Mesodermal cell (in vitro differentiated cells): ENCODE measurements at regions not wholly inside any gene's neighbourhood (a gene's known extent, or its start where the extent isn't known, plus 50 kb on each side); places are given as distances from the start of the nearest gene placed in this dataset.

Experiments
- H3K27ac ChIP-seq: 2 replicates; pipeline ENCODE4 v1.7.0; 2013; ENCODE audit warnings: mild to moderate bottlenecking, low read depth, low read length, moderate library complexity; ENCODE audit not compliant: severe bottlenecking
- H3K36me3 ChIP-seq: 2 replicates; pipeline ENCODE4 v1.7.1; 2013; ENCODE audit warnings: mild to moderate bottlenecking, low read length, moderate library complexity; ENCODE audit not compliant: control insufficient read depth, insufficient read depth
- H3K4me1 ChIP-seq: one replicate; pipeline ENCODE4 v1.7.1; 2013; ENCODE audit warnings: mild to moderate bottlenecking, low read length; ENCODE audit not compliant: insufficient read depth, control insufficient read depth, poor library complexity, severe bottlenecking
- H3K4me3 ChIP-seq: 2 replicates; pipeline ENCODE4 v1.7.0; 2013; ENCODE audit warnings: low read length, control low read depth, mild to moderate bottlenecking; ENCODE audit not compliant: insufficient read depth, poor library complexity, severe bottlenecking; ENCODE audit errors: extremely low read depth
- H3K9me3 ChIP-seq: 2 replicates; pipeline ENCODE4 v1.7.1; 2013; ENCODE audit warnings: mild to moderate bottlenecking, low read length, moderate library complexity; ENCODE audit not compliant: control insufficient read depth
- WGBS, 2 experiments: methylation state at CpG; one replicate each; pipeline ENCODE4 v1.1.5; 2013; ENCODE audit warnings: missing lambda C conversion rate in 2 of 2; ENCODE audit not compliant: insufficient coverage in 2 of 2; 5-methylcytosine and 5-hydroxymethylcytosine counted together

DNA sequence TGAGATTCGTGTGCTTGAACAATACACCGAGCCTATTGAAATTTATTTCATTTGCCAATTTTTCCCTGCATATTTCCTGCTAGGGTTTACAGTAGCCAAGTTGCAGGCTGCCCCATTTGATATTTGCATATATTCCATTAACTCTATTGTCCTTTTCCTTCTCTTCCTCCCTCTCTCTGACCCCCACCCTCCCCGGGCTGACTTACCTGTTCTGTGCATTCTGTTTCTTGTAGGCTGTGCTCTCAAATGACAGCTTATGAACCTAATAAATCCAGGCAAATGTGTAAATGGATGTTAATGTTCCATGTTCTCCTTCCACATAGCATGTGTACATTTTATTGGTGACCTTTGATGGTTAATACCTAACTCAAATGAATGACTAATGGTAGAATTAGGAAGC lies 1169.2 kb upstream of the WWC1 start:
- Histone ChIP-seq H3K4me3 (no peak overlapping the region), H3K27ac (no peak overlapping the region), H3K4me1 (no peaks in the 10 kb centered on the region), H3K9me3 (no peaks in the 10 kb centered on the region), H3K36me3 (no peaks in the 10 kb centered on the region)
- WGBS, 2 experiments, result 76 to 87% methylated on average over 2 of the region's 3 CpGs

GRCh38 chr5:167123126-167123525 lies 1168.3 kb upstream of the WWC1 start:
- no peaks in the 10 kb centered on the region for H3K36me3 ChIP-seq
- H3K4me1 ChIP-seq, result no peaks in the 10 kb centered on the region
- no peak overlapping the region for H3K4me3 ChIP-seq
- no peaks in the 10 kb centered on the region for H3K9me3 ChIP-seq
- 93 to 97% methylated on average over 4 to 5 of the region's 7 CpGs for WGBS, 2 experiments
- no peak overlapping the region for H3K27ac ChIP-seq

- no peaks in the 10 kb centered on the region for H3K4me1 ChIP-seq
- no peak overlapping the region for H3K4me3 ChIP-seq
- H3K36me3 ChIP-seq, result no peaks in the 10 kb centered on the region
- 67 to 90% methylated on average over 1 to 2 of the region's 3 CpGs for WGBS, 2 experiments
- no peaks in the 10 kb centered on the region for H3K9me3 ChIP-seq
- no peak overlapping the region for H3K27ac ChIP-seq
Measured at GRCh38 chr5:167128581-167128980, 1162.9 kb upstream of the WWC1 start.

- Histone ChIP-seq H3K36me3 (no peaks in the 10 kb centered on the region), H3K9me3 (no peaks in the 10 kb centered on the region), H3K27ac (no peak overlapping the region), H3K4me1 (no peaks in the 10 kb centered on the region), H3K4me3 (no peak overlapping the region)
- 78 to 90% methylated on average over 4 to 5 of the region's 8 CpGs for WGBS, 2 experiments
Measured at GRCh38 chr5:167140548-167141291, 1150.7 kb upstream of the WWC1 start.

DNA sequence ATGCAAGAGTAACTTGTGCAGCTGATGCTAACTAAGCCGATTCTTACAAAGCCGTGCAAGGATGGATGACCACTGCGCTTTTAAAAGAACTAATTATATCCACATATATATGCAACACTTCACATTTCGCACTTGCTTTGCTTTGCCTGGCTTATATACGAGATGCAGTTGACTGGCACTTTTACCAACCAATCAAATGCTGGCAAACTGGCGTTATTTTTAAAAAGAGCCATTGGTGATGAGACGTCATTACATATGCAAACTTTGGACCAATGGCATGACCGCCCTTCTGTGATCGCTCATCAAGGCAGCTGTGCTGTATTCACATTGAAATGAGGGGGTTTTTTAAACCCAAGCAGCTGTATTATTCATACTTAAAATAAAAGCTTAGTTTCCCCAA lies 1147.7 kb upstream of the WWC1 start:
- Histone ChIP-seq H3K27ac (no peak overlapping the region), H3K4me3 (no peak overlapping the region), H3K36me3 (no peaks in the 10 kb centered on the region), H3K4me1 (no peaks in the 10 kb centered on the region), H3K9me3 (no peaks in the 10 kb centered on the region)
- WGBS, 2 experiments, result 86 to 93% methylated on average over 7 to 8 of the region's 9 CpGs

DNA sequence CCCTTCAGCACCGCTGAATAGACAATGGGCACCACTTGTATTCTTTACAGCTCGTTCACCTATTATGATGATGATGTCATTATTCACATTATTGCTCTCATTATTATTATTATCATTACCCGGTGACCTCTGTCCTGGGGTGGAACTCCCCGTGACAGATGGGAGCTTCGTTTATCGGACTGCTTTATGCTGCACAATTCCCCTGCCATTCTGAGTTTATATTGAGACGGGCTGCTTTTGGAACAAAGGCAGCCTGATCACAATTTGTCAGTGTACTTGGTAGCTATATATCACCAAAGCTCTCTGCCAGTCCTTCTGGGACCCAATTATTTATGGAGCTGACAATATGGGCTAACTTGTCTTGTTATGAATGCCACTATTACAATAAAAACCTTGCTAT lies 1145.6 kb upstream of the WWC1 start:
- Histone ChIP-seq H3K9me3 (no peaks in the 10 kb centered on the region), H3K36me3 (no peaks in the 10 kb centered on the region), H3K4me1 (no peaks in the 10 kb centered on the region), H3K27ac (no peak overlapping the region), H3K4me3 (no peak overlapping the region)
- 100% methylated on average over 3 of the region's 7 CpGs for WGBS, 2 experiments

DNA sequence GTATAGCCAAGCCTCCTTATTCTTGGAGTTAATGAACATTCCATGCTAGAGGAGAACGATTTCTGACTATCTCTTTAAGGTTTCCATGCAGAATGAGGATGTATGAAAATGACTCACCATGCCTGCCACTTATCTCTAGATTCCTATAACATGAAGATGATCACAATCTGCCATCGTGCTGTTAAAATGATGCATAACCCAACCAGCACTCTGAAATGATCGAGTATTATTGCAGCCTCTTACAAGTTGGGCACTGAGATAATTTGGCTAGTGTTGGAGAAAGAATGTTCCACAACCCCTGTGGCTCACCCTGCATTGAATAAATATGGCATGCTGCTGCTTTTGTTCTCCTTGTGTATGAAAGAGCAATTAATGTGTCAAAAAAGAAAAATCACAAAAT lies 1143.6 kb upstream of the WWC1 start:
- Histone ChIP-seq H3K4me1 (no peaks in the 10 kb centered on the region), H3K27ac (no peak overlapping the region), H3K4me3 (no peak overlapping the region), H3K36me3 (no peaks in the 10 kb centered on the region), H3K9me3 (no peaks in the 10 kb centered on the region)
- 80% methylated on average over 2 of the region's 3 CpGs; no CpG with 5 or more reads in 1 of the 2 experiments for WGBS, 2 experiments

DNA sequence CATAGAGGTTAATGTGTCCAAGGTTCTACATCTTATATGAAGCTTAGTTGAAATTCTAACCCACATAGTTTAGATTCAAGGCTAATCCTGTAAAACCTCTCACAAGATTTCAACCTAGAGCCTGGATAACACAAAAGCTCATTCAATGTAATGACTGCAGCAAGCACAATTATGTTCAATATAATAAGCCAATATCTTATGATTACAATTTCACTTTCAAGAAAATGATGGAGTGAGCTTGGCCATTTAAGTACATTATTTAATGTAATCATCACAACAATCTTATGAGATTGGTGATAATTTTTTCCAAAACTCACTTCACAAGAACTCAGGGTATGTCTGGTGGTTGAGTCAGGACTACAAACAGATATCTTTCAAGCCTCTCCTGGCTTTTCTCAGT lies 1140.8 kb upstream of the WWC1 start:
- H3K9me3 ChIP-seq, result no peaks in the 10 kb centered on the region
- H3K27ac ChIP-seq, result no peak overlapping the region
- no peaks in the 10 kb centered on the region for H3K36me3 ChIP-seq
- no peaks in the 10 kb centered on the region for H3K4me1 ChIP-seq
- no peak overlapping the region for H3K4me3 ChIP-seq

DNA sequence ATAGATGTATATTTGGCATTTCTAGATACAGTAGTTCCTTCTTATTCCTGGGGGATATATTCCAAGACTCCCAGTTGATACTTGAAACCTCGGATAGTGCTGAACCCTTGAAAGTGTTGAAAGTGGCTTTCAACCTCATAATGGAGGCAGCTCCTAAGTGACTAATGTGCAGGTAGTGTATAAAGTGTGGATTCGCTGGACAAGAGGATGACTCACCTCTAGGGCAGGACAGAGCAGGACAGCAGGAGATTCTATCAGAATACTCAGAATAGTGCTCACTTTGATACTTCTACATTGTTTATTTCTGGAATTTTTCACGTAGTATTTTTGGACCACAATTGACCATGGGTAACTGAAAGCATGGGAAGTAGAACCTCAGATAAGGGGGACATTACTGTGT lies 1138.9 kb upstream of the WWC1 start:
- Histone ChIP-seq H3K4me1 (no peaks in the 10 kb centered on the region), H3K36me3 (no peaks in the 10 kb centered on the region), H3K4me3 (no peak overlapping the region), H3K27ac (no peak overlapping the region), H3K9me3 (no peaks in the 10 kb centered on the region)
- 81 to 83% methylated on average over 1 to 3 of the region's 3 CpGs for WGBS, 2 experiments

DNA sequence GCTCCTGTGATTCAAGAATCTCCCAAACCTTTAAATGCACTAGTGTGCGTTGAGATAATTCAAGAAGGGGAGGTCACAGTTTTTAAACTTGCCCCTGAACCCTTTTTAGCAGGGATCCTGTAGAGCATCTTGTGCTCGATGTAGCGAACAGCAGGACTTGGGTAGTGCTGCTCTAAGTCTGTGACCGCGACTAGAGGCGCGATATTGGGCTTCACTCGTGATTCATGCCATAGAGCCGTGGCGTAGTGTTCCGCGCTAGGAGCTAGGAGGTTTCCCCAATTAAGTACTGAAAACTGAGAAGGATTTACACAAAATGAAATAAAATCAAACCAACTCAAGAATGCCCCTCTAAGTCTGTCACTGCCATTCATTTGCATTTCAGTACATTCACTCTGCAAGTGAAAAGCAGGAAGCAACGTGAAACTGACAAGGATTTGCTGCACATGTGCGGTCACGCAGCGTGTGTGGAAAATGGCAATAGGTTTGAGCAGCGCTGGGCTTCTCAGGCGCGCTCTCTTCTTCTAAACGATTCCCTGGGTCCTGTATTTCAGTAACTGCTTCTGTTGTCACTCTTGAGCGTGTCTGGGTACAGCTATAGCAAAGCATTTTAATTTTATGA lies 1135.9 kb upstream of the WWC1 start:
- H3K9me3 ChIP-seq, result no peaks in the 10 kb centered on the region
- no peaks in the 10 kb centered on the region for H3K36me3 ChIP-seq
- H3K4me3 ChIP-seq, result no peak overlapping the region
- no peak overlapping the region for H3K27ac ChIP-seq
- no peaks in the 10 kb centered on the region for H3K4me1 ChIP-seq
- WGBS, 2 experiments, result 83 to 84% methylated on average over 16 to 21 of the region's 21 CpGs

- Histone ChIP-seq H3K4me3 (no peak overlapping the region), H3K9me3 (no peaks in the 10 kb centered on the region), H3K4me1 (no peaks in the 10 kb centered on the region), H3K27ac (no peak overlapping the region), H3K36me3 (no peaks in the 10 kb centered on the region)
- WGBS, 2 experiments, result 90% methylated on average over 4 to 5 of the region's 6 CpGs
Measured at GRCh38 chr5:167156446-167156845, 1135.0 kb upstream of the WWC1 start.
